H9 (cell line): ENCODE measurements at regions not wholly inside any gene's neighbourhood (a gene's known extent, or its start where the extent isn't known, plus 50 kb on each side); places are given as distances from the start of the nearest gene placed in this dataset.

Experiments
- DNase-seq: peaks from one replicate; pipeline ENCODE4 v3.0.0-alpha.2; 2017
- H2AFZ ChIP-seq: one replicate; pipeline ENCODE4 v1.6.1; 2013; ENCODE audit warnings: mild to moderate bottlenecking, low read length, control low read depth, moderate library complexity
- H2AK5ac ChIP-seq: 2 replicates; pipeline ENCODE4 v1.6.1; 2013; ENCODE audit warnings: low read length, control low read depth, mixed read lengths; ENCODE audit not compliant: insufficient read length
- H2BK120ac ChIP-seq: one replicate; pipeline ENCODE4 v1.6.1; 2013; ENCODE audit warnings: low read depth, mild to moderate bottlenecking, low read length, control low read depth, inconsistent platforms; ENCODE audit not compliant: poor library complexity, severe bottlenecking
- H2BK12ac ChIP-seq: 2 replicates; pipeline ENCODE4 v1.6.1; 2013; ENCODE audit warnings: low read length, control low read depth, mixed read lengths, low read depth; ENCODE audit not compliant: insufficient read length
- H2BK15ac ChIP-seq: 2 replicates; pipeline ENCODE4 v1.6.1; 2013; ENCODE audit warnings: low read depth, low read length, control low read depth
- H2BK20ac ChIP-seq: one replicate; pipeline ENCODE4 v1.6.1; 2013; ENCODE audit warnings: low read depth, mild to moderate bottlenecking, low read length, control low read depth, inconsistent platforms; ENCODE audit not compliant: poor library complexity, severe bottlenecking
- H2BK5ac ChIP-seq: 2 replicates; pipeline ENCODE4 v1.6.1; 2013; ENCODE audit warnings: low read length, control low read depth, mixed read lengths; ENCODE audit not compliant: insufficient read length
- H3K14ac ChIP-seq: 2 replicates; pipeline ENCODE4 v1.6.1; 2013; ENCODE audit warnings: low read length, control low read depth; ENCODE audit not compliant: insufficient read depth
- H3K18ac ChIP-seq: 2 replicates; pipeline ENCODE4 v1.6.1; 2013; ENCODE audit warnings: low read depth, mild to moderate bottlenecking, mixed read lengths, low read length, control low read depth; ENCODE audit not compliant: insufficient read length
- H3K23ac ChIP-seq: 2 replicates; pipeline ENCODE4 v1.6.1; 2013; ENCODE audit warnings: low read length, control low read depth, mixed read lengths, low read depth; ENCODE audit not compliant: insufficient read length
- H3K23me2 ChIP-seq: 2 replicates; pipeline ENCODE4 v1.6.1; 2013; ENCODE audit warnings: low read depth, mild to moderate bottlenecking, mixed read lengths, low read length, control low read depth; ENCODE audit not compliant: insufficient read length, poor library complexity, severe bottlenecking
- H3K27ac ChIP-seq: 2 replicates; pipeline ENCODE4 v1.5.1; 2013; ENCODE audit warnings: low read length, control low read depth, mixed read lengths, low read depth; ENCODE audit not compliant: insufficient read length
- H3K27me3 ChIP-seq: 2 replicates; pipeline ENCODE4 v1.6.1; 2013; ENCODE audit warnings: low read length, control low read depth, inconsistent platforms; ENCODE audit not compliant: insufficient read depth
- H3K4ac ChIP-seq: 2 replicates; pipeline ENCODE4 v1.6.1; 2013; ENCODE audit warnings: low read depth, mild to moderate bottlenecking, control low read depth, inconsistent platforms, low read length, moderate library complexity
- H3K4me1 ChIP-seq: 2 replicates; pipeline ENCODE4 v1.6.1; 2013; ENCODE audit warnings: low read length, control low read depth, inconsistent platforms; ENCODE audit not compliant: insufficient read depth
- H3K4me2 ChIP-seq: 2 replicates; pipeline ENCODE4 v1.6.1; 2013; ENCODE audit warnings: low read length, control low read depth, mixed read lengths; ENCODE audit not compliant: insufficient read length, insufficient read depth
- H3K56ac ChIP-seq: 2 replicates; pipeline ENCODE4 v1.6.1; 2013; ENCODE audit warnings: low read depth, mild to moderate bottlenecking, mixed read lengths, low read length, control low read depth; ENCODE audit not compliant: insufficient read length
- H3K79me1 ChIP-seq: 2 replicates; pipeline ENCODE4 v1.6.1; 2013; ENCODE audit warnings: low read depth, mild to moderate bottlenecking, moderate library complexity, low read length, control low read depth, inconsistent platforms; ENCODE audit not compliant: insufficient read depth, poor library complexity, severe bottlenecking
- H3K79me2 ChIP-seq: 2 replicates; pipeline ENCODE4 v1.6.1; 2013; ENCODE audit warnings: low read length, control low read depth, inconsistent platforms; ENCODE audit not compliant: insufficient read depth
- H3K9ac ChIP-seq: 2 replicates; pipeline ENCODE4 v1.6.1; 2013; ENCODE audit warnings: low read length, control low read depth, mixed read lengths; ENCODE audit not compliant: insufficient read length; ENCODE audit errors: extremely low read depth
- H3K9me3 ChIP-seq: one replicate; pipeline ENCODE4 v1.6.1; 2013; ENCODE audit warnings: low read depth, low read length, inconsistent platforms; ENCODE audit not compliant: control insufficient read depth
- H3T11ph ChIP-seq: one replicate; pipeline ENCODE4 v1.6.1; 2013; ENCODE audit warnings: mild to moderate bottlenecking, low read length, control low read depth, inconsistent platforms
- H4K20me1 ChIP-seq: one replicate; pipeline ENCODE4 v1.6.1; 2013; ENCODE audit not compliant: control insufficient read depth, insufficient read length, insufficient read depth
- H4K5ac ChIP-seq: 2 replicates; pipeline ENCODE4 v1.6.1; 2013; ENCODE audit warnings: low read depth, mild to moderate bottlenecking, mixed read lengths, low read length, control low read depth; ENCODE audit not compliant: insufficient read length
- H4K8ac ChIP-seq: replicated peaks from 2 replicates; pipeline ENCODE4 v1.6.1; 2013; ENCODE audit warnings: low read length, control low read depth, mixed read lengths, low read depth; ENCODE audit not compliant: insufficient read length
- H4K91ac ChIP-seq: 2 replicates; pipeline ENCODE4 v1.6.1; 2013; ENCODE audit warnings: low read depth, mild to moderate bottlenecking, moderate library complexity, mixed read lengths, low read length, control low read depth; ENCODE audit not compliant: insufficient read length
- H3K27ac Mint-ChIP-seq, 3 experiments: 2 replicates in 2 of 3; 3 replicates in 1 of 3; pipeline ENCODE4 v1.8.0; 2020 to 2021; ENCODE audit warnings: mixed read lengths in 3 of 3, mild to moderate bottlenecking in 1 of 3, moderate library complexity in 1 of 3
- H3K27me3 Mint-ChIP-seq: 2 replicates; pipeline ENCODE4 v1.8.0; 2021; ENCODE audit warnings: low read depth, mild to moderate bottlenecking, moderate library complexity, mixed read lengths
- H3K36me3 Mint-ChIP-seq, 3 experiments: 2 replicates in 2 of 3; 3 replicates in 1 of 3; pipeline ENCODE4 v1.8.0; 2020 to 2021; ENCODE audit warnings: low read depth in 3 of 3, mixed read lengths in 3 of 3; ENCODE audit not compliant: insufficient read depth in 1 of 3
- H3K4me1 Mint-ChIP-seq, 2 experiments: 2 replicates each; pipeline ENCODE4 v1.8.0; 2020; ENCODE audit warnings: mixed read lengths in 2 of 2
- H3K4me3 Mint-ChIP-seq, 2 experiments: 2 replicates in 1 of 2; 3 replicates in 1 of 2; pipeline ENCODE4 v1.8.0; 2020 to 2021; ENCODE audit warnings: mild to moderate bottlenecking in 2 of 2, mixed read lengths in 2 of 2, moderate library complexity in 1 of 2
- H3K9me3 Mint-ChIP-seq, 2 experiments: 2 replicates in 1 of 2; 3 replicates in 1 of 2; pipeline ENCODE4 v1.8.0; 2020; ENCODE audit warnings: mild to moderate bottlenecking in 2 of 2, mixed read lengths in 2 of 2, moderate library complexity in 1 of 2
- CTCF ChIP-seq: fragments of 200-600 bp; sonication (generic); conservative IDR thresholded peaks from 3 replicates; pipeline ENCODE4 v1.8.0; 2021; ENCODE audit warnings: antibody characterized with exemption, mild to moderate bottlenecking
- WGBS: extraction: QIAGEN DNeasy Blood & Tissue Kit; methylation state at CpG from one replicate; pipeline ENCODE4 v1.1.7; 2013; ENCODE audit warnings: missing lambda C conversion rate, low lambda C conversion rate, mixed read lengths; ENCODE audit not compliant: insufficient read length; ENCODE audit errors: extremely low coverage; 5-methylcytosine and 5-hydroxymethylcytosine counted together

- Mint-ChIP-seq H3K9me3 (no peaks in the 10 kb centered on the region; a peak in 2 of 5 replicates), H3K4me1 (no peaks in the 10 kb centered on the region), H3K4me3 (no peak overlapping the region), H3K36me3 (peaks cover 0 to 7% (median 0%) of the 10 kb centered on the region in 3 experiments; a peak in 2 of 7 replicates), H3K27ac (no peak overlapping the region), H3K27me3 (no peaks in the 10 kb centered on the region; the same call in 1 of the 2 replicates)
- TF ChIP-seq CTCF, result no peak
- no peak overlapping the region for H3K9ac ChIP-seq
- no peak overlapping the region for H3K4ac ChIP-seq
- H4K5ac ChIP-seq, result no peak overlapping the region
- H3K9me3 ChIP-seq, result no peaks in the 10 kb centered on the region
- H4K20me1 ChIP-seq, result no peaks in the 10 kb centered on the region
- H4K8ac ChIP-seq, result no peak overlapping the region
- H3K27me3 ChIP-seq, result no peaks in the 10 kb centered on the region
- no peak overlapping the region for H2BK12ac ChIP-seq
- no peak overlapping the region for H3K18ac ChIP-seq
- no peak overlapping the region for H2AK5ac ChIP-seq
- no peak overlapping the region for H3K4me2 ChIP-seq
- H3K23me2 ChIP-seq, result no peaks in the 10 kb centered on the region
- DNase-seq, result no peak
- no peaks in the 10 kb centered on the region for H3K4me1 ChIP-seq
- H4K91ac ChIP-seq, result no peak overlapping the region
- no peak overlapping the region for H2BK20ac ChIP-seq
- no peak overlapping the region for H2BK5ac ChIP-seq
- WGBS, result no CpG with 5 or more reads among the region's 4 CpGs
- no peak overlapping the region for H3K23ac ChIP-seq
- H2BK120ac ChIP-seq, result no peak overlapping the region
- H2AFZ ChIP-seq, result no peak overlapping the region
- no peaks in the 10 kb centered on the region for H3K79me1 ChIP-seq
- H3K14ac ChIP-seq, result no peak overlapping the region
- H3T11ph ChIP-seq, result no peak overlapping the region
- no peak overlapping the region for H3K27ac ChIP-seq
- H3K56ac ChIP-seq, result no peak overlapping the region
- no peaks in the 10 kb centered on the region for H3K79me2 ChIP-seq
- H2BK15ac ChIP-seq, result no peak overlapping the region
Measured at GRCh38 chr3:690770-691169, 402.1 kb upstream of the CNTN6 start.
